NCI-H748 (cell line): ENCODE measurements at regions not wholly inside any gene's neighbourhood (a gene's known extent, or its start where the extent isn't known, plus 50 kb on each side); places are given as distances from the start of the nearest gene placed in this dataset.

Experiments used
- DNase-seq: peaks from one replicate; lab custom pipeline; 2025; ENCODE audit not compliant: unreplicated experiment; lab: John Stamatoyannopoulos, UW

- no peak for DNase-seq
Measured at GRCh38 chr3:127087441-127087840, 104.5 kb downstream of the PLXNA1 start.

- no peak for DNase-seq
Measured at GRCh38 chr3:127088511-127089351, 104.2 kb upstream of the PRR23E start.

GRCh38 chr3:127089486-127090145, 103.3 kb upstream of the PRR23E start:
- no peak for DNase-seq

GRCh38 chr3:127090218-127091160, 102.4 kb upstream of the PRR23E start:
- no peak for DNase-seq

GRCh38 chr3:127091376-127091775, 101.6 kb upstream of the PRR23E start:
- no peak for DNase-seq

- no peak for DNase-seq
Measured at GRCh38 chr3:127092368-127092767, 100.6 kb upstream of the PRR23E start.

GRCh38 chr3:127092776-127093175, 100.2 kb upstream of the PRR23E start:
- no peak for DNase-seq

- peak; percentile 5 for DNase-seq
Measured at GRCh38 chr3:127093312-127093711, 99.6 kb upstream of the PRR23E start.

GRCh38 chr3:127095774-127096173, 97.2 kb upstream of the PRR23E start:
- no peak for DNase-seq

- no peak for DNase-seq
Measured at GRCh38 chr3:127096256-127097071, 96.5 kb upstream of the PRR23E start.

GRCh38 chr3:127097072-127097405, 95.9 kb upstream of the PRR23E start:
- no peak for DNase-seq

GRCh38 chr3:127097481-127097880, 95.5 kb upstream of the PRR23E start:
- DNase-seq = no peak

GRCh38 chr3:127099982-127100381, 92.9 kb upstream of the PRR23E start:
- no peak for DNase-seq

GRCh38 chr3:127100459-127101410, 92.2 kb upstream of the PRR23E start:
- DNase-seq = no peak

- DNase-seq = no peak
Measured at GRCh38 chr3:127101411-127102187, 91.3 kb upstream of the PRR23E start.

GRCh38 chr3:127102188-127102520, 90.8 kb upstream of the PRR23E start:
- DNase-seq = no peak

GRCh38 chr3:127102587-127102986, 90.3 kb upstream of the PRR23E start:
- no peak for DNase-seq

- no peak for DNase-seq
Measured at GRCh38 chr3:127103080-127103479, 89.9 kb upstream of the PRR23E start.

- no peak for DNase-seq
Measured at GRCh38 chr3:127104586-127104985, 88.3 kb upstream of the PRR23E start.
